Cardiac muscle cell (in vitro differentiated cells and primary cell): ENCODE measurements at regions not wholly inside any gene's neighbourhood (a gene's known extent, or its start where the extent isn't known, plus 50 kb on each side); places are given as distances from the start of the nearest gene placed in this dataset.

ENCODE experiments used
- DNase-seq, 2 donors: peaks; one replicate each; pipeline versions ENCODE4 v3.0.0 to v3.0.0-alpha.2; 2010 to 2017; ENCODE audit warnings: low read depth in 1 of 2, low spot score in 1 of 2
- H3K27ac ChIP-seq: fragments of 200-600 bp; sonication (generic); 2 replicates; pipeline ENCODE4 v1.5.1; 2016
- H3K27me3 ChIP-seq: fragments of 200-600 bp; sonication (generic); 2 replicates; pipeline ENCODE4 v1.6.0; 2016; ENCODE audit warnings: control low read depth
- H3K36me3 ChIP-seq: fragments of 200-600 bp; sonication (generic); 2 replicates; pipeline ENCODE4 v1.5.1; 2016; ENCODE audit warnings: control low read depth
- H3K4me1 ChIP-seq: fragments of 200-600 bp; sonication (generic); 2 replicates; pipeline ENCODE4 v1.8.1; 2017; ENCODE audit warnings: low read depth, mild to moderate bottlenecking, mixed run types
- H3K4me3 ChIP-seq: fragments of 200-600 bp; sonication (generic); 2 replicates; pipeline ENCODE4 v1.5.1; 2016; ENCODE audit warnings: mild to moderate bottlenecking
- H3K9me3 ChIP-seq: fragments of 200-600 bp; sonication (generic); 2 replicates; pipeline ENCODE4 v1.5.1; 2017; ENCODE audit warnings: low read depth, mild to moderate bottlenecking, control low read depth
- TF ChIP-seq, protein P1 (sequence below): IDR thresholded peaks from 2 replicates; pipeline ENCODE4 v1.5.1; 2012; ENCODE audit warnings: low read depth, mild to moderate bottlenecking, low read length

GRCh38 chr12:23462546-23462945 is 486.9 kb downstream of the SOX5 start:
- no peak for DNase-seq
- Histone ChIP-seq H3K9me3 (no peaks in the 10 kb centered on the region), H3K4me3 (no peak overlapping the region), H3K27ac (no peak overlapping the region), H3K27me3 (no peaks in the 10 kb centered on the region), H3K4me1 (no peaks in the 10 kb centered on the region), H3K36me3 (no peaks in the 10 kb centered on the region)
- TF ChIP-seq, protein P1, sequence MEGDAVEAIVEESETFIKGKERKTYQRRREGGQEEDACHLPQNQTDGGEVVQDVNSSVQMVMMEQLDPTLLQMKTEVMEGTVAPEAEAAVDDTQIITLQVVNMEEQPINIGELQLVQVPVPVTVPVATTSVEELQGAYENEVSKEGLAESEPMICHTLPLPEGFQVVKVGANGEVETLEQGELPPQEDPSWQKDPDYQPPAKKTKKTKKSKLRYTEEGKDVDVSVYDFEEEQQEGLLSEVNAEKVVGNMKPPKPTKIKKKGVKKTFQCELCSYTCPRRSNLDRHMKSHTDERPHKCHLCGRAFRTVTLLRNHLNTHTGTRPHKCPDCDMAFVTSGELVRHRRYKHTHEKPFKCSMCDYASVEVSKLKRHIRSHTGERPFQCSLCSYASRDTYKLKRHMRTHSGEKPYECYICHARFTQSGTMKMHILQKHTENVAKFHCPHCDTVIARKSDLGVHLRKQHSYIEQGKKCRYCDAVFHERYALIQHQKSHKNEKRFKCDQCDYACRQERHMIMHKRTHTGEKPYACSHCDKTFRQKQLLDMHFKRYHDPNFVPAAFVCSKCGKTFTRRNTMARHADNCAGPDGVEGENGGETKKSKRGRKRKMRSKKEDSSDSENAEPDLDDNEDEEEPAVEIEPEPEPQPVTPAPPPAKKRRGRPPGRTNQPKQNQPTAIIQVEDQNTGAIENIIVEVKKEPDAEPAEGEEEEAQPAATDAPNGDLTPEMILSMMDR, result no peak

- Histone ChIP-seq H3K4me3 (no peak overlapping the region), H3K27me3 (no peaks in the 10 kb centered on the region), H3K9me3 (no peaks in the 10 kb centered on the region), H3K36me3 (no peaks in the 10 kb centered on the region), H3K4me1 (no peaks in the 10 kb centered on the region), H3K27ac (no peak overlapping the region)
- DNase-seq, result no peak
- TF ChIP-seq, protein P1, result no peak
Observed at GRCh38 chr12:23463172-23463571, 486.3 kb downstream of the SOX5 start.

GRCh38 chr12:23464241-23464812 is 485.1 kb downstream of the SOX5 start:
- H3K4me3 ChIP-seq, result no peak overlapping the region
- no peaks in the 10 kb centered on the region for H3K9me3 ChIP-seq
- H3K4me1 ChIP-seq, result no peaks in the 10 kb centered on the region
- H3K36me3 ChIP-seq, result no peaks in the 10 kb centered on the region
- H3K27ac ChIP-seq, result no peak overlapping the region
- TF ChIP-seq, protein P1, result no peak
- DNase-seq, result no peak
- no peaks in the 10 kb centered on the region for H3K27me3 ChIP-seq

DNA sequence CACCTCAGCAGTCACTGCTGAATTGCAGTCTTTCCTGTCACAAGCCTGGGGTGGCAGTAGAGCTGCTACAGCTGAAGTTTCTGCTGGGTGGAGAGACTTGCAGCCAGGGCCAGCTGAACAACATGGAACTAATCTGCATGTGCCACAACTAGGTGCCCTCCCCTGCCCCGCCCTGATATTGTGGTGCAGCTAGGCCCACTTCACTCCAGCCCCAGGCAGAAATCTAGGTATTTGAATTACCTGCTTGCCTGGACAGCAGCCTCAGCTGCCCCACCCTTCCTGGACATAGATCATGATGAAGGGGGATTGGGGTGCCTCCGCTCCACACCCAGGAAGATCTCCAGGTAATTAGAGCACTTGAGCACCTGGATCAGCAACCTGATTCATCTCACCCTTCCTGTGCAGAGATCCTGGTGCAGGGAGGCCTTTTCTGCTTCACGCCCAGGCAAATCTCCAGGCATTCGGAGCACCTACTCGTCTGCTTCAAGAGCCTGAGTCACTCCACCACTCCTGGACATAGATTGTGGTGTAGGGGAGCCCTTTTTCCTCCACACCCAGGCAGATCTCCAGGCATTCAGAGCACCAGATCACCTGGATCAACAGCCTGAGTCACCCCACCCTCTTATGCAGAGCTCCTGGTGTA is 477.0 kb downstream of the SOX5 start:
- TF ChIP-seq, protein P1, result no peak
- no peak overlapping the region for H3K4me3 ChIP-seq
- no peaks in the 10 kb centered on the region for H3K4me1 ChIP-seq
- no peak overlapping the region for H3K27ac ChIP-seq
- DNase-seq, result no peak
- no peaks in the 10 kb centered on the region for H3K27me3 ChIP-seq
- no peaks in the 10 kb centered on the region for H3K36me3 ChIP-seq
- no peaks in the 10 kb centered on the region for H3K9me3 ChIP-seq

DNA sequence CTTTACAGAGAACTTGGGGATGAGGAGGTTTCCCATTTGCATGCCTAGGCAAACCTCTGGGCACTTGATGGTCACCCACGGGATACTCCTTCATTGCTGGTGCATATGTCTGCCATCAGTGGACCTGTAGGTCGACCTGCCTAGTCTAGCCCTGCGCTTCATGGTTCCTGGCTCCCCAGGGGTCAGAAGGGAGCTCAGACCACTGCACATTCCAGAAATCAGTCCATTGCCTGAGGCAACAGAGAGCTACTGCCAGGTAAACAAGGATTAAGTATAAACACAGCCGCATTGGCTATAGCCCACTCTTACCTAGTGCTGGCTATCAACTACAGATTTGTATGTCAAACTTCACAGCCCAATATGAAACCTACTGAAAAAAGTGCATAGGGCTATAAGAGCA is 476.4 kb downstream of the SOX5 start:
- Histone ChIP-seq H3K9me3 (no peaks in the 10 kb centered on the region), H3K36me3 (no peaks in the 10 kb centered on the region), H3K27me3 (no peaks in the 10 kb centered on the region), H3K27ac (no peak overlapping the region), H3K4me1 (no peaks in the 10 kb centered on the region), H3K4me3 (no peak overlapping the region)
- no peak for DNase-seq
- TF ChIP-seq, protein P1, result no peak
